ENCODE measurements at regions not wholly inside any gene's neighbourhood (a gene's known extent, or its start where the extent isn't known, plus 50 kb on each side); places are given as distances from the start of the nearest gene placed in this dataset.

DNA sequence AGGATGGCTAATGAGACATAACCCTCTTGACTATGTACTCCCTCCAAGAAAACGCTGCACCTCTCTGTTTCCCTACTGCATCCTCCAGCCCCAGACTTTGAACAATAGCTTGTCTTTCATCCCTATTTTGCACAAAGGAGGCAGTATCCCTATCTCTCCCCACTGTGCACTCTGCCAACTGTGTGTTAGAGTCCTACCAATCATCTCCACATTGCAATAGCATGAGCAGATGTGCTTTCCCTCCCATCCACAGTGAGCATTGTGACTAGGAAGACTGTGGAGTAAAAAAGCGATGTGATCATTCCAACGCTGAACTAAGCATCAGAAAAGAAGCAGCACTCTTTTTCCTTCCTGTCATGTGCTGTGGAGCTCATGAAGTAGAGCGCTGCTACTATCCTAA lies 206.3 kb upstream of the GULP1 start:
- Histone ChIP-seq H3K4me1 (replicated peaks in 1 of 4; ENCODE audit: control insufficient read depth in 3 of 4, insufficient read depth in 4 of 4, low read length in 3 of 4) (no peaks in the 10 kb centered on the region), H4K8ac (ENCODE audit: extremely low read depth, insufficient read depth, low read length) (no peak overlapping the region), H4K5ac (ENCODE audit: insufficient read length, low read depth, low read length) (no peak overlapping the region), H3K23ac (ENCODE audit: insufficient read length) (no peak overlapping the region), H3K56ac (replicated peaks; ENCODE audit: insufficient read length, low read depth, low read length) (no peak overlapping the region), H2BK5ac (ENCODE audit: low read depth, low read length) (no peak overlapping the region), H3K14ac (ENCODE audit: insufficient read length) (no peak overlapping the region), H3K27ac (ENCODE audit: low read depth, low read length) (no peak overlapping the region), H3K79me2 (ENCODE audit: control insufficient read depth in 1 of 2, insufficient read depth in 2 of 2, low read length in 2 of 2) (no peaks in the 10 kb centered on the region), H3K9ac (replicated peaks in 1 of 4; ENCODE audit: extremely low read depth in 1 of 4, low read depth in 3 of 4, low read length in 3 of 4) (no peak overlapping the region), H3K79me1 (ENCODE audit: low read depth, low read length) (no peaks in the 10 kb centered on the region), H3K4ac (replicated peaks; ENCODE audit: insufficient read length, low read depth, low read length) (no peak overlapping the region), H2AFZ (ENCODE audit: low read length) (no peak overlapping the region), H3K18ac (ENCODE audit: extremely low read depth, low read length) (no peak overlapping the region), H2BK20ac (ENCODE audit: low read length) (no peak overlapping the region), H2AK5ac (ENCODE audit: low read depth, low read length) (no peak overlapping the region), H2BK15ac (ENCODE audit: low read length) (no peak overlapping the region), H3K4me3 (ENCODE audit: extremely low read depth in 1 of 4, insufficient read depth in 2 of 4, low read depth in 3 of 4, low read length in 4 of 4) (no peak overlapping the region), H2BK120ac (replicated peaks; ENCODE audit: low read depth, low read length) (no peak overlapping the region), H3K27me3 (replicated peaks in 1 of 4; ENCODE audit: control insufficient read depth in 3 of 4, extremely low read depth in 1 of 4, insufficient read depth in 3 of 4, low read length in 3 of 4) (no peaks in the 10 kb centered on the region), H2BK12ac (ENCODE audit: low read depth, low read length) (no peak overlapping the region), H3K23me2 (ENCODE audit: low read depth, low read length) (no peaks in the 10 kb centered on the region), H4K20me1 (replicated peaks in 1 of 2; ENCODE audit: control insufficient read depth in 1 of 2, insufficient read depth in 2 of 2, low read length in 2 of 2) (no peaks in the 10 kb centered on the region), H3K36me3 (ENCODE audit: control insufficient read depth in 2 of 4, insufficient read depth in 4 of 4, low read length in 3 of 4) (no peaks in the 10 kb centered on the region), H3K9me3 (ENCODE audit: insufficient read depth in 2 of 2, low read depth in 1 of 2, low read length in 1 of 2) (peaks cover 0 to 3% of the 10 kb centered on the region in 2 experiments; a peak in 2 of 4 replicates), H3K4me2 (ENCODE audit: insufficient read depth in 1 of 2, low read depth in 2 of 2, low read length in 2 of 2) (no peak overlapping the region), H4K91ac (replicated peaks; ENCODE audit: insufficient read length, low read length) (no peak overlapping the region)
- peak; percentile 19 for FAIRE-seq
- WGBS, 2 experiments (ENCODE audit: extremely low coverage in 1 of 2, insufficient coverage in 1 of 2, insufficient read length in 1 of 2, insufficient replicate concordance in 2 of 2, low coverage in 1 of 2, low lambda C conversion rate in 2 of 2, missing lambda C conversion rate in 1 of 2) = 73% methylated on average over 4 of the region's 4 CpGs; no CpG with 5 or more reads in 1 of the 2 experiments
- no peak for DNase-seq (ENCODE audit: low read depth in 1 of 2, low spot score in 2 of 2)
- POLR2A ChIA-PET (ENCODE audit: partially characterized antibody) = no interaction called here
- CTCF ChIA-PET (ENCODE audit: partially characterized antibody) = interaction anchor here (0.5 to 1.0 kb wide), 2 partner anchors 10 to 114 kb away, joined by 4 read pairs; no protein-coding TSS in a partner anchor
- TF ChIP-seq POLR2AphosphoS5 (IDR thresholded peaks at IDR 0.05; ENCODE audit: low read depth, low read length) (peak; percentile 57; the same call in 1 of the 2 replicates), CHD2 (IDR thresholded peaks at IDR 0.05; ENCODE audit: low read length) (no peak), TCF12 (IDR thresholded peaks at IDR 0.05; ENCODE audit: low read depth, low read length) (0 out of 2 replicates have a peak, but pooled peaks have one; percentile 28)

Measured in H1 (cell line).